Stimulated activated CD4-positive, alpha-beta T cell treated with anti-CD3 and anti-CD28 coated beads, Interleukin-2, amount 100 ng/mL, for 24 hours (primary cell): ENCODE measurements at regions not wholly inside any gene's neighbourhood (a gene's known extent, or its start where the extent isn't known, plus 50 kb on each side); places are given as distances from the start of the nearest gene placed in this dataset.
"Not testable (repeated sequence)": the region's sequence is repeated elsewhere in the genome, so short reads cannot be mapped to it uniquely, and the experiment has no call there.

Experiments
- DNase-seq, 2 donors: peaks; one replicate each; pipeline ENCODE4 v3.0.0-alpha.2; 2020

- DNase-seq, result no peak
These were observed 163.5 kb downstream of the HINT1 start for GRCh38 chr5:131001507-131001906.

- DNase-seq, result no peak
These were observed 164.8 kb downstream of the HINT1 start for GRCh38 chr5:131000289-131000688.

- DNase-seq, result not testable (repeated sequence)
These were observed 168.3 kb downstream of the HINT1 start for GRCh38 chr5:130996720-130997119.

- no peak for DNase-seq
These were observed 169.2 kb downstream of the HINT1 start for GRCh38 chr5:130995851-130996250.

- no peak for DNase-seq
These were observed 169.9 kb downstream of the HINT1 start for GRCh38 chr5:130995254-130995515.

- no peak for DNase-seq
These were observed 170.4 kb downstream of the HINT1 start for GRCh38 chr5:130994496-130995253.

- DNase-seq, result no peak
These were observed 172.4 kb downstream of the HINT1 start for GRCh38 chr5:130992621-130993020.

- no peak for DNase-seq
These were observed 173.0 kb downstream of the HINT1 start for GRCh38 chr5:130992095-130992494.

- DNase-seq, result no peak
These were observed 179.3 kb downstream of the HINT1 start for GRCh38 chr5:130985776-130986175.

- DNase-seq, result no peak
These were observed 183.4 kb downstream of the HINT1 start for GRCh38 chr5:130981663-130982062.

GRCh38 chr5:130978475-130978874 is 186.6 kb downstream of the HINT1 start:
- DNase-seq, result no peak

GRCh38 chr5:130976493-130976892 is 188.6 kb downstream of the HINT1 start:
- no peak for DNase-seq

- no peak for DNase-seq
These were observed 189.2 kb downstream of the HINT1 start for GRCh38 chr5:130975847-130976246.

- DNase-seq, result no peak
These were observed 189.8 kb downstream of the HINT1 start for GRCh38 chr5:130975299-130975698.

GRCh38 chr5:130974021-130974683 is 190.9 kb downstream of the HINT1 start:
- DNase-seq, result no peak

GRCh38 chr5:130966990-130967525 is 198.0 kb downstream of the HINT1 start:
- DNase-seq, result no peak

- DNase-seq, result no peak
These were observed 199.1 kb downstream of the HINT1 start for GRCh38 chr5:130965920-130966319.

- no peak for DNase-seq
These were observed 199.7 kb downstream of the HINT1 start for GRCh38 chr5:130965360-130965759.

- no peak for DNase-seq
These were observed 200.5 kb downstream of the HINT1 start for GRCh38 chr5:130964231-130965202.

GRCh38 chr5:130963798-130964197 is 201.3 kb downstream of the HINT1 start:
- no peak for DNase-seq

- DNase-seq, result no peak
These were observed 207.9 kb downstream of the HINT1 start for GRCh38 chr5:130957151-130957550.

- DNase-seq, result no peak
These were observed 210.0 kb downstream of the HINT1 start for GRCh38 chr5:130955041-130955440.

GRCh38 chr5:130954336-130954735 is 210.7 kb downstream of the HINT1 start:
- DNase-seq, result no peak
